ENCODE measurements at regions not wholly inside any gene's neighbourhood (a gene's known extent, or its start where the extent isn't known, plus 50 kb on each side); places are given as distances from the start of the nearest gene placed in this dataset.

GRCh38 chr10:78433766-78434535, 400.3 kb downstream of the RPS24 start:
- Histone ChIP-seq H3K4me3 (no peak overlapping the region), H3K27me3 (ENCODE audit: insufficient read depth in 3 of 3, low read length in 2 of 3) (no peaks in the 10 kb centered on the region), H3K9me3 (no peaks in the 10 kb centered on the region), H3K4me1 (peaks cover 5% of the 10 kb centered on the region), H3K27ac (no peak overlapping the region), H3K36me3 (ENCODE audit: insufficient read depth in 1 of 2, low read depth in 1 of 2) (no peaks in the 10 kb centered on the region)
- TF ChIP-seq CTCF (IDR thresholded peaks at IDR 0.05) = no peak
- DNase-seq (no peak), ATAC-seq (peak; percentile 31 to 56 (median 42))
- intact Hi-C loops (cut with DNase I) = no loop called here
- 30 to 35% (median 31%) methylated on average over 11 of the region's 11 CpGs for WGBS, 3 donors

- TF ChIP-seq CTCF (IDR thresholded peaks at IDR 0.05) = no peak
- Histone ChIP-seq H3K9me3 (no peaks in the 10 kb centered on the region), H3K27ac (no peak overlapping the region), H3K4me3 (no peak overlapping the region), H3K36me3 (ENCODE audit: insufficient read depth in 1 of 2, low read depth in 1 of 2) (no peaks in the 10 kb centered on the region), H3K4me1 (peaks cover 5% of the 10 kb centered on the region), H3K27me3 (ENCODE audit: insufficient read depth in 3 of 3, low read length in 2 of 3) (no peaks in the 10 kb centered on the region)
- WGBS, 3 donors = 79 to 88% (median 80%) methylated on average over 8 of the region's 8 CpGs
- ATAC-seq (no peak), DNase-seq (no peak)
- intact Hi-C loops (cut with DNase I) = no loop called here
Observed at GRCh38 chr10:78434886-78435285, 401.2 kb downstream of the RPS24 start.

GRCh38 chr10:78435484-78436221, 402.0 kb downstream of the RPS24 start:
- no peak overlapping the region for H3K27ac ChIP-seq
- no peaks in the 10 kb centered on the region for H3K27me3 ChIP-seq (ENCODE audit: insufficient read depth in 3 of 3, low read length in 2 of 3)
- H3K4me1 ChIP-seq = peaks cover 5% of the 10 kb centered on the region
- DNase-seq (no peak), ATAC-seq (no peak)
- H3K9me3 ChIP-seq = no peaks in the 10 kb centered on the region
- WGBS, 3 donors = 89 to 93% (median 92%) methylated on average over 10 of the region's 10 CpGs
- intact Hi-C loops (cut with DNase I) = no loop called here
- H3K4me3 ChIP-seq = no peak overlapping the region
- no peaks in the 10 kb centered on the region for H3K36me3 ChIP-seq (ENCODE audit: insufficient read depth in 1 of 2, low read depth in 1 of 2)
- no peak for TF ChIP-seq CTCF (IDR thresholded peaks at IDR 0.05)

GRCh38 chr10:78436222-78436573, 402.5 kb downstream of the RPS24 start:
- 90 to 96% (median 92%) methylated on average over 6 of the region's 6 CpGs for WGBS, 3 donors
- Histone ChIP-seq H3K27me3 (ENCODE audit: insufficient read depth in 3 of 3, low read length in 2 of 3) (no peaks in the 10 kb centered on the region), H3K4me1 (peaks cover 5% of the 10 kb centered on the region), H3K36me3 (ENCODE audit: insufficient read depth in 1 of 2, low read depth in 1 of 2) (no peaks in the 10 kb centered on the region), H3K9me3 (no peaks in the 10 kb centered on the region), H3K27ac (no peak overlapping the region), H3K4me3 (no peak overlapping the region)
- TF ChIP-seq CTCF (IDR thresholded peaks at IDR 0.05) = no peak
- intact Hi-C loops (cut with DNase I) = no loop called here
- DNase-seq (no peak), ATAC-seq (no peak)
